Lower leg skin (tissue), 3 donors: ENCODE measurements at regions not wholly inside any gene's neighbourhood (a gene's known extent, or its start where the extent isn't known, plus 50 kb on each side); places are given as distances from the start of the nearest gene placed in this dataset.

Experiments
- POLR2A ChIP-seq, 2 donors: fragments of 450-650 bp; IDR thresholded peaks; one replicate each; pipeline ENCODE4 v1.6.1; 2016 to 2017; ENCODE audit warnings: antibody characterized with exemption in 2 of 2, mild to moderate bottlenecking in 1 of 2, moderate library complexity in 1 of 2
- TF ChIP-seq, protein P1 (sequence below), 3 donors: fragments of 450-650 bp; IDR thresholded peaks; one replicate each; pipeline ENCODE4 v1.5.1; 2016; ENCODE audit warnings: antibody characterized with exemption in 3 of 3, mild to moderate bottlenecking in 3 of 3, moderate library complexity in 2 of 3

DNA sequence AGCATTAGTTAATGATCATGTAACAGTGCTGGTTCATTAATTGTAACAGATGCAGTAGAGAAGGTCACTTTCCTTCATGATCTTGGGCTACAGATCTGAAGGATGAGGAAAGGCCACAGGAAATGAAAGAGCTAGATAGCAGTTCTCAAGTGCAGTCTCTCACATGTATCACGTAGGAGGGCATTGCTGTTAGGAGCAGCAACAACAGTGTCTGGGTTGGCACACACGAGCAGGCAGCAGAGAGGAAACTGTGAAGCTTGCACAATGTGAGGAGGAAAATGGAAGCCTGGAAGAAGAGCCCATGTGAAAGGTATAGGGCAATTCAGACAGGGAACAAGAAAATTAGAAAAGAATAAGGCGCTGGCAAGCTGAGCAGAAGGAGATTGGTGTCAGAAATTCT lies 1741.5 kb downstream of the PCDH9 start:
- TF ChIP-seq, protein P1, sequence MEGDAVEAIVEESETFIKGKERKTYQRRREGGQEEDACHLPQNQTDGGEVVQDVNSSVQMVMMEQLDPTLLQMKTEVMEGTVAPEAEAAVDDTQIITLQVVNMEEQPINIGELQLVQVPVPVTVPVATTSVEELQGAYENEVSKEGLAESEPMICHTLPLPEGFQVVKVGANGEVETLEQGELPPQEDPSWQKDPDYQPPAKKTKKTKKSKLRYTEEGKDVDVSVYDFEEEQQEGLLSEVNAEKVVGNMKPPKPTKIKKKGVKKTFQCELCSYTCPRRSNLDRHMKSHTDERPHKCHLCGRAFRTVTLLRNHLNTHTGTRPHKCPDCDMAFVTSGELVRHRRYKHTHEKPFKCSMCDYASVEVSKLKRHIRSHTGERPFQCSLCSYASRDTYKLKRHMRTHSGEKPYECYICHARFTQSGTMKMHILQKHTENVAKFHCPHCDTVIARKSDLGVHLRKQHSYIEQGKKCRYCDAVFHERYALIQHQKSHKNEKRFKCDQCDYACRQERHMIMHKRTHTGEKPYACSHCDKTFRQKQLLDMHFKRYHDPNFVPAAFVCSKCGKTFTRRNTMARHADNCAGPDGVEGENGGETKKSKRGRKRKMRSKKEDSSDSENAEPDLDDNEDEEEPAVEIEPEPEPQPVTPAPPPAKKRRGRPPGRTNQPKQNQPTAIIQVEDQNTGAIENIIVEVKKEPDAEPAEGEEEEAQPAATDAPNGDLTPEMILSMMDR (IDR thresholded peaks at IDR 0.05) = no peak
- TF ChIP-seq POLR2A (IDR thresholded peaks at IDR 0.05) = no peak
